HG03520 (cell line): ENCODE measurements at regions not wholly inside any gene's neighbourhood (a gene's known extent, or its start where the extent isn't known, plus 50 kb on each side); places are given as distances from the start of the nearest gene placed in this dataset.

Source experiments
- ATAC-seq: cut with Tn5 transposase; IDR thresholded peaks from one replicate; pipeline ENCODE4 v1.9.1; 2021; ENCODE audit warnings: mild to moderate bottlenecking, moderate library complexity; ENCODE audit not compliant: unreplicated experiment

- no peak for ATAC-seq
Observed at GRCh38 chr13:90770334-90770733, 577.2 kb upstream of the MIR17HG start.

DNA sequence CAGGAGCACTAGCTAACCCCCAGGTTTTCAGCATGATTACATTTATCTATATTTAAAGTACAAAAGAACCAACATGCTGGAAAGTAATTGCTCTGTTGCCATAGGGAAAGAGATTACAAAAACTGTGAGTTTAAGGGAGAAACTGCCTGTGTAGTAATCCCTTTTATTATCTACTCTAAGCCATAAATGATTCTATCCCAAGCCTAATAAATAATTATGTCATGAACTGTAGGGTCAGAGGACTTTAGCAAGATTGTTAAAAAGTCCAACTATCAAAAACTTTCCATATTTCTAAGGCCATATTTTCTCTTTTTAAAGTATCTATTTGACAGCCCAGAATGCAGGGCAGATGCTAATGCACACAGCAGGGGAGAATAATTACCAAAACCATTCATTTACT lies 573.8 kb upstream of the MIR17HG start:
- no peak for ATAC-seq

DNA sequence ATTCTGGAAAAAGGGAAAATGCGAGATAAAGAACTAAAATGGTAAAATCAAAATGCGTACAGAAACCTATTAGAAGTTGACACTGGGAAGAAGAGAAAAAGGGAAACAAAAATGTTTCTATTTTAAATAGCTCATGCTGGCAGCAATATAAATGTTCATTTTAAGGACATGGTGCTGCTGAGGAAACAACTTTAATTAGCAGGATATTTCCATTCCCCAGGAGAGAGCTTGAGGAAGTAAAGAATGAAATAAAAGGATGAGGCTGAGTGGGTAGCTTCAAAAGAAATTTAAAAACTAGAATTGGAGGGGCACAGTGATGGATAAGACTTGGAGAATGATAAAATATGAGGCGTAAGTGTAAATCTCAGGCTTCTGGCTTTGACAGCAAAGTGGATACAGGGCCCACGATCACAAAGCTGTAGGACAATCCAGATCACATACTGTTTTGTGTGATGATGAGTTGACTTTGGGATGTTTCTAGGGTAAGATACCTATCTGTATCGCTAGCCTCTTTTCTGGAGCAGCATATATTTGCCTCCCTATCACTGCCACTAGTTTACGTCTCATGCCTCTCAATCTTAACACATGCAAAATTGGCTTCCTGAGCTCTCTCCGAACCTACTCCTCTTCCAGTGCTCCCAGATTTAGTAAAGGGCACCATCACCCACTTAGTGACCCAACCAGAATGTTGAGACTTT lies 571.3 kb upstream of the MIR17HG start:
- ATAC-seq: no peak

GRCh38 chr13:90783273-90783672 lies 564.2 kb upstream of the MIR17HG start:
- ATAC-seq: no peak

GRCh38 chr13:90787007-90787406 lies 560.5 kb upstream of the MIR17HG start:
- ATAC-seq: no peak

DNA sequence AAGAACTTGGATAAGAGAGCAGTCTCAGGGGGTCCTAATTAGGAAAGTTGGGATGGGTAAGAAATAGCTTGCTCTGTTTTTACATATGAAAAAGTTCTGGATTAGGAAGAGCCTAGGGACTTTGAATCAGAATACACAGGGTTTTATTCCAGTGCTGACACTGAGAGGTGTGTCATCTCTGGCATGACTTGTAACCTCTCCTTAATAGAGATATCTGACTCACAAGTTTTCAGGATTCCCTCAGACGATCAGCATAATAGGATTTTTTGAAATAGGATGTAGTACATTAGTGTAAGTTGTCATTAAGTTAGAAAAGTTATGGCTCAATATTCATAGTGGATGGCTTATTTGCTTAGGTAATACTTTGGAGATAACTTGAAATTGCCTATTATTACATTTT lies 555.2 kb upstream of the MIR17HG start:
- ATAC-seq: no peak

DNA sequence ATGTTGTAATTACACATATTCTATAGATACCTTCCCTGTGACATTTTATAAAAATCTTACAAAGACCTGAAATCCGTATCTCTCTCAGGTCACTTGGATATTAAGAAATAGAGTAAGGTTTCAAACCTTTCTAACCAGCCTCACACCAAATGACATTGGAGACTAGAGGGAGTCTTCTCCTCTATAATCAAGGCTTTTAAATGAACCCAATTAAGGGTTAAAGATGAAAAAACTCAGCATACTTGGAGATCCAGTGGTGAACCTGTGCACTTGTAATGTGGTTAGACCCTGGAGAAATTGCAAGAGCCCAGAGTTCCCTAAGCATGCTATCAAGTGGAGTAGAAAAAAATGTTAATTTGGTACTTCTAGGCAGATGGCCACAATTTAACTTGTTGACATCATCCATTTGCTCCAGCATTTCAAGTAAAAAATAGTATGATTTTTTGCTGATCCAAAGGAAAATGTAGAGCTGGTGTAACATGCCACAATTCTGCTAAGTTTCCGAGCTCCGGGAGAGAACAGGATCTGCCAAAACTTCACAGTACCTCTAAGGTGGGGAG lies 554.1 kb upstream of the MIR17HG start:
- no peak for ATAC-seq

DNA sequence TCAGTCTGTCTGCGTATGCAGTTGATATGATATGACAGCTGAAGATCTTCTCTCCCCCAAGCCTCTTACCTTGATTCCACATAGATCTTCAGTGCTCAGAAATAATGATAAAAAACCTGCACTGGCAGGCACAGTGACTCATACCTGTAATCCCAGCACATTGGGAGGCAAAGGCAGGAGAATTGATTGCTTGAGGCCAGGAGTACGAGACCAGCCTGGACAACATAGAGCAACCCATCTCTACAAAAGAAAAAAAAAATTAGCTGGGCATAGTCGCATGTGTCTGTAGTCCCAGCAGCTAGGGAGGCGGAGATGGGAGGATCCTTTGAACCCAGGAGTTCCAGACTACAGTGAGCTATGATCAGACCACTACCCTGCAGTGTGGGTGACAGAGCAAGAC lies 551.0 kb upstream of the MIR17HG start:
- no peak for ATAC-seq

- ATAC-seq: no peak
Observed at GRCh38 chr13:90797335-90797734, 550.2 kb upstream of the MIR17HG start.

DNA sequence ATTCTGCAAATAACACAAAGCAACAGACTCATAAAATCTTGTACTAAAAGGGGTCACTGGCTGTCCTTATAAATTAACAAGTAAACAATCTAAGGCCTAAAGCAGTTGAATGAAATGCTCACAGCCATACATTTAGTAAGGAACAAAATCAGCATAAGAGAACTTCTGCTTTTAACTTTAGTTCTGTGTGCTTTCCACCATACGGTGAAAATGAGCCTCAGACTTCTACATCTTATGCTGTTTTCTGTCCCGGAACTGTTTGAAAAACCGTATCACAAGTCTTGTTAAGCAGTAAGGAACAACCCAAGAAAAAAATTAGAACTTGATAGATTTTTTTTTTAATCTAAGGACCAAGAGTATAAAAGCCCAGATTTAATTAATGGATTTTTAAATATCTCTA lies 549.1 kb upstream of the MIR17HG start:
- ATAC-seq: no peak

DNA sequence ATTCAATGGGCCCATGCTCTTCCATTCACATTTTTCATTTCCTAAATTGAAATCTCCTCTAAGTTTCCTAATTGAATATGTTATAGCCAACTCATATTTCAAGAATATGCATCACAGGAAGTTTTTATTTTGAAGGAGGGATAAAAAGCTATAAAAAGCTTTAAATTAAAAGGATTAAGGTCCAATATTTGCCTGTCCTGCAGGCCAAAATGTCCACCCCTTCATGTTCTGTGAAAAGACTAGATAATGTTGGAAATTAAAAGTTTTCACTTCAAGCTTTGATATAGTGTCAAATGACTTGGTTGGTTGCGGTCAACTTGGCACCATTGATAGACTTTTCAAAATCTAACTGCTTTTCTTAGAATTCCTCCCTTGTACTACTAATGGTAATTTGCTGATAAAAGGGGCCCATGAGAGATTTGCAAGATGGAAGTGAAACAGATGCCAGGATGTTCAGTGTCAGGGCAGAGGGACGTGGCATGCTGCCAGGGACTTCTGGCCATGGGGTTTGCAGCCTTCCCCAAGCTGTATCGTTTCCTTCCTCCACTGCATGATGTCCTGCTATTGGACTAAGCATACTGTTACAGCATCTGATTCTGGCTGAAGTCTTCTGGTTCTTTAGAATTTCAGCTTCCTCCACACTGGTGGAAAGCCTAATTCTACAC lies 547.3 kb upstream of the MIR17HG start:
- ATAC-seq: no peak

GRCh38 chr13:90801621-90802020 lies 545.9 kb upstream of the MIR17HG start:
- ATAC-seq: no peak

- no peak for ATAC-seq
Observed at GRCh38 chr13:90803210-90803609, 544.3 kb upstream of the MIR17HG start.

- ATAC-seq: no peak
Observed at GRCh38 chr13:90806016-90806615, 541.4 kb upstream of the MIR17HG start.

DNA sequence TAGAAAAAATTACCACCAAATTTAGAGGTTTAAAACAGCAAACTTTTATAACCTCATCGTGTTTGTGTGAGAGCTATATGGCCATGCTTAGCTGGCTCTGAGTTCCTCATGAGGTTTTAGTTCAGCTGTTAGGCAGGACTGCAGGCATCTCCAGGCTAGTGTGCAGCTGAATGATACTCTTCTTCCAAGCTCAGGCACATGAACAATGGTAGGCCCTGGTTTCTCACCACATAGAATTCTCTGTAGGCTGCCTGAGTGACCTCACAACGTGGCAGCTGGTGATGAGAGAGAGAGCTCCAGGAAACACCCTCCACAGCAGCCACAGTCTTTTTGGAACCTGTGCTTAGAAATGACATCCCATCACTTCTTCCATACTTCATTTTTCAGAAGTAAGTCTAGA lies 540.6 kb upstream of the MIR17HG start:
- no peak for ATAC-seq

DNA sequence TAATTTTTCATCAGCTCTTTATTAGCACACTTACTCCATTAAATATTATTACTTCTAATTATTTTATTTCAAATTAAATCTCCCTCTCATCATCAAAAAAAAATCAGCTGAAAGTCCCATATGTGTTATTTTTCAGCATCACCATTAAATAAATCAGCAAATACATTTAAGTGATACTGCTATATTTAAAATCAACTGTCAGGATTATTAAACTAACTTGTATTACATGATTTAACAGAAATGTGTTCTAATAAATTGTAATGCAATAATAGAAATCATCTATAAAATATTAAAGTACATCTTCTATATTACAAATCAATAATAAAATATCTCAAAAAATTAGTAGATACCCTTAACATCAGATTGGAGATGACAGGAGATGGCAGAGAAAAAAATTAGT lies 538.6 kb upstream of the MIR17HG start:
- ATAC-seq: no peak

DNA sequence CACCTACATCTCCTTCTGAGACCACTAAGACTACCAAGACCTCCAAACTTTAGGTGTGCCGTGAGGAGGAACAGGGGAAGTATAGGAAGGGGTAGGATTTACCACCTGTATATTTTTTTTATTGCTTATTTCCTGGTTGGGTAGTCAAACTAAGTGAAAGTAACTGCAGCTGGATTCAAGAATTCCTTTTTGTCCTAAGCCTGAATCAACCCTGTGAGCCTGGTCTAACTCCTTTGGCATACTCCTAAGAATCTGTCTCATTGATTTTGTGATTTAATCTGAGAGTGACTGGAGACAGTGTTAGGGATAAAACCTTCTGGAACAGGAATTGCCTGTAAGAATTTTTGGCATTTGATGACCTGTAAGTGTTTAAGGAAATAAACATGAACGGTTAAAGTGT lies 523.5 kb upstream of the MIR17HG start:
- no peak for ATAC-seq

DNA sequence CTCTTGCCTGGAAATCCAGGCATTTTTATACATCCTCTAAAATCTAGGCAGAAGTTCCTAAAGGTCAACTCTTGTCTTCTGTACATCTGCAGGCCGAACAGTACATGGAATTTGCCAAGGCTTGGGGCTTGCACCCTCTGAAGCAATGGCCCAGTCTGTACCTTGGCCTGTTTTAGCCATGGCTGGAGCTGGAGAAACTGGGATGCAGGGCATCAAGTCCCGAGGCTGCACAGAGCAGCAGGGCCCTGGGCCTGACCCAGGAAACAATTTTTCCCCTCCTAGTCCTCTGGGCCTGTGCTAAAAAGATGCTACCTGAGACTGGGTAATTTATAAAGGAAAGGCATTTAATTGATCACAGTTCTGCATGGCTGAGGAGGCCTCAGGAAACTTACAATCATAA lies 520.8 kb upstream of the MIR17HG start:
- no peak for ATAC-seq

DNA sequence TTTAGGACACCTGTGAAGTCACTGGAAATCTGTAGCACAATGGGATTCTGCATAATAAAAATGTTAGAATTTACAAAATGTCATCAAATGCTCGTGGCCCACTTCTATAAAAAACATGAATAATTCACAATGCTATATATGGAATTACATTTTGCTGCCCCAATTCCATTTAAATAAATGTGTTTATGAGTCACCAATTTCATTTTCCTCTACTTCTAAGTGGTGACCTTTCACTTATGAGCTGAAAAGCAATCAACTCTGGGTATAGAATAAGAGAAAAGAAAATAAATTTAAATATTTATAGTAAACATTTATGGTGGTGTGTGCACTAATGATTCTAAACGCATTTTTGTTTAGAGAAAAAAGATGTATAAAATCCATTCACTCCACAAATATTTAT lies 516.7 kb upstream of the MIR17HG start:
- no peak for ATAC-seq

- ATAC-seq: no peak
Observed at GRCh38 chr13:90833951-90834350, 513.5 kb upstream of the MIR17HG start.

DNA sequence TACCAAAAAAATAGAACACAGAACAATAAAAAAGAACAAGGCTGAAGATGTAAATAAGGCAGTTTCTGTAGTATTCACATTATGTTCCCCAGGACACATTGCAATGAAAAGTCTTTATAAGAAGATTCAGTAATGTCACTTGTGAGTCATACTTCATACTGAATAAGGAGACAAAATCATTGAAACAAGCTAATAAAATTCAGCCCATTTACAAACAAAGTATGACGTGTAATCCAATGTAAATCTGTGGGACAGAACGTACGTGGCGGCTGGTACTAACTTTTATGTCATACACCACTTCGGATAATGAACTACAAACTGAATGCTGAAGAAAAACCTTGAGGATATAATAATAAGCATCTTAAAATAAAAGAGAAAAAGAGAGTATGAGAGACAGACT lies 512.8 kb upstream of the MIR17HG start:
- ATAC-seq: no peak

DNA sequence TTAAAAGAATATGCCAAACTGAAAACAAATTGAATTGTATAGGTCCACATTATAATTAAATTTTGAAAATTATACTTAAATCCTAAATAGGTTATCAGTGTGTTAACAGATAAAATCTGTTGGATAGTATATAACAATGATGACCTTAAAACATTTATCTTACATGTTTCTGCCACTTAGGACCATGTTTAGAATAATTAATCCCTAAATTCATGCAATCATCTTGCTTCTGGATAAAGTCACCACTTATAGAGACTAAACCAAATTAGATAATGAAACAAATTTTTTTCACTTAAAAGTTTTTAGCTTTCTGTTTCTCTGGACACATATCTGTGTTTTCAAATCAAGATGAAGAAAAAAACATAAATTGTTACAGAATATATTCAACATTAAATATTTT lies 511.7 kb upstream of the MIR17HG start:
- no peak for ATAC-seq
